ENCODE measurements at regions not wholly inside any gene's neighbourhood (a gene's known extent, or its start where the extent isn't known, plus 50 kb on each side); places are given as distances from the start of the nearest gene placed in this dataset.
A peak's percentile ranks its signal among the peaks of the same experiment; 100 is the strongest.

DNA sequence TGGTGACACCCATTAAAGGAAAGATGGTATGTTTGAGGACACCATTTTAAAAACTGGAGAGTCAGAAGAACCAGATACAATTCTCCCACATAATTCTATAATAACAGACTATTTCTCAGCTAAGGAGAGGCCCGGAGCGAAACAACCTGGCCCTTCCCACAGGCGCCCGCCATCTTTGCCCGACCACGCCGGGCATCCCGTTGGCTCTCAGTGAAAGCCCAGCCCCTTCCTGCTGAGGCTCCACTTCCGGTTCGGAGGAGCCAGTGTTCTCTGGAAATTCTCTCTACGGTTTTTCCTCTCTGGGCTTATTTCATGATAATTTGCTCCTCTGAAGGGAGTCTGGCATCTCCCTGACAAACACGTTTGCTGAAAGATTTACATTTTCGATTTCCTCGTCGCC, 175.7 kb downstream of the AXIN2 start:
- intact Hi-C loops (cut with micrococcal nuclease): no loop called here
- no peak for DNase-seq
- no peak for ATAC-seq

DNA sequence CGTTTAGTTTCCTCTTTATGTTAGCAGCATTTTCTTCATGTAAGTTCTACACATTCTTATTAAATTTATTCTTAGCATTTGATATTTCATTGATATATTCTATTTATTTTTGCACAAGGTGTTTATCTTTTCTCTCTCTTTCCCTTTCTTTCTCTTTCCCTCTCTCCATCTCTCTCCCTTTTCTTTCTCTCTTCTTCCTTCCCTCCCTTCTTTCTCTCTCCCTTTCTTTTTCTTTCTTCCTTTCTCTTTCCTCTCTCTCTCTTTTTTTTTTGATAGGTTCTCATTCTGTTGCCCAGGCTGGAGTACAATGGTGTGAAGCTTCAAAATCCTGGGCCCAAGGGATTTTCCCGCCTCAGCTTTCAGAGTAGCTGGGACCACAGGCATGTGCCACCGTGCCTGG, 176.4 kb downstream of the AXIN2 start:
- no peak for ATAC-seq
- DNase-seq: no peak
- intact Hi-C loops (cut with micrococcal nuclease): no loop called here

DNA sequence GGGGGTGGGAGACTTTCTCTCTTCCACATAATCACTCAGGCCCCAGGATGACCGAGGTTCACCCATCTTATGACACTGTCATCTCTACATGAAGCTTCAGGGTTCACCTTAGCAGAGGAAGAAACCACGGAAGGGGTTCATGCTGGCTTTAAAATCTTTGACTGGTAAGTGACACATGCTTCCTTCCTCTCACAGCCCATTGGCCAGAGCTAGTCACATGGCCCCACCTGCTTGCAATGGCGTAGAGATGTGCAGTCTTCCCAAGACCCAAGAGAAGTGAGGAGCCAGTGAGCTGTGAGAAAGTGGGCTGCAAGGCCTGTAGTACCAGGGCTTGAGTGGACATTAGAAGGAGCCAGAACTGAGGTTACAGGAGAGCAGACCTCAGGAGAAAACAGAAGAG, 180.3 kb downstream of the AXIN2 start:
- intact Hi-C loops (cut with micrococcal nuclease): no loop called here
- no peak for DNase-seq
- no peak for ATAC-seq

DNA sequence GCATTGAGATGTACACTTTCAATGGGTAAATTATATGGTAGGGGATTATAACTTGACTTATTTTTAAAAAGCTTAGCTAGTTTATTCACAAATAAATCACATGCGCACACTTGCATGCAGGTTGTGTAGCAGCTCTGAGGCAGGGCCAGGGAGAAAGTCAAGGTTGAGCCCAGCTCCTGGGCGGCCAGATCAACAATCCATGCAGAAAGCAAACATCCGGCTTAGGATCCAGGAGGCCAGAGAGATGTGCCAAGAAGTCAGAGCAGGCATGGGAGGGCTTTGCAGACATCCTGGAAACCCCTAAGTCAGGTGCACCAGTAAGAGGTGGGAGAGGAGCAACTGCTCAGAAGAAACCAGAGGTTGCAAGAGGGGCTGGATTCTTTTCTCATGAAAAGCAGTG, 186.5 kb downstream of the AXIN2 start:
- intact Hi-C loops (cut with micrococcal nuclease): no loop called here
- no peak for ATAC-seq
- no peak for DNase-seq

DNA sequence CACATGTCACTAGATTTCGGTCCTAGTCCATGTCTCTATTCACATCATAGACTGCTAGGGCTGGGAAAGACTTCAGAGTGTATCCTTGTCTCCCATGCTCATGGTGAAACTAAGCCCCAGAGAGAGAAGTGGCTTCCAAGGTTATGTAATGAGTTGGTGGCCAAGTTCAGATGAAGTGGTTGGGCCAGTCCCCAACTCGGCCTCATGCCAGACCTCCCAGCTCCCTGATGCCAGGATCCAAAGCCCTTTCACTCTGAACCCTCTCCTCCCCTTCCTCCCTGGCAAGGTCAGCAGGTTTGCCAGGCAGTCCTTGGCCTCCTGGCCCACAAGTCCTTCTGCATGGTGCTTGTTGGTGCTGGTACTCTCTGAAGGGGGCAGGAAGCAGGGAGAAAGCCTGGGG, 189.7 kb downstream of the AXIN2 start:
- intact Hi-C loops (cut with micrococcal nuclease): no loop called here
- DNase-seq: peak; percentile 73
- ATAC-seq: peak; percentile 82

DNA sequence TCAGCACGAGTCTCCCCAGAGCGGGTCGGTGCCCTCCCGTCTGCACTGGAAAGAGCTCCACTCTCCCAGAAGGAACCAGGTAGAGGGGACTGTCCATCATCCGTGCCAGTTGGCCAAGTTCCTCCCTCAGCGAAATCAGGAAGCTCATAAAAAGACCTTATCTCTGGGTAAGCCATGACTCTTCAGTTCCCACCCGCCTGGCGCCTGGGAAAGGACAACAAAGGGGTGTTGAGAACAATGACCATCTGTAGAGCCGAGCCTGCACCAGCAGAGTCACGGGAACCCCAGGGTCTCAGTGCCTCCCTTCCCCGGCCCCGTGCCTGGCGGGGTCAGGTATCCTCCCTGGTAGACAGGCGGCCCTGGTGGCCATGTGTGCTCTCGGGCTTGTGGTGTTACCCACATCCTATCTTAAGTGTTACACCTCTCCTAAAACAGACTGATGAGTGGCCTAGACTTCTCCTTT, 190.7 kb downstream of the AXIN2 start:
- ATAC-seq (no peak), DNase-seq (no peak)
- intact Hi-C loops (cut with micrococcal nuclease): no loop called here

DNA sequence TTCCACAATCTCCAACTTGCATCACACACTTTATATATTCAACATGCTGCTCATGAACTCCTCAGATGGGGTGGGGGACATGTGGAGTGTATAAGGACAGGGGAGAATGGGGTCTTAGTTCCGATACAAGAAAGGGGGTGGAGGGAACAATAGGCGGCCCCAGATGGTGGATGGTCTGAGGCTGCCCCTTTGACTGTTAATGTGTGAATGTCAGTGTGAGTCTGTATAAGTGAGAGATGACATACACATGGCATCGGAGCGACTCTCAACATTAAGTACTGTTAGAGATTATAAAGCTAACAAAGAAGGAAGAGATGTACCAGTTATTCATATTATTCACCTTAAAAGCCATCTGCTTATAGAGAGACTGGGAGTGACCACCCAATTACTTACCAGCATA, 193.1 kb downstream of the AXIN2 start:
- ATAC-seq (no peak), DNase-seq (no peak)
- intact Hi-C loops (cut with micrococcal nuclease): no loop called here

DNA sequence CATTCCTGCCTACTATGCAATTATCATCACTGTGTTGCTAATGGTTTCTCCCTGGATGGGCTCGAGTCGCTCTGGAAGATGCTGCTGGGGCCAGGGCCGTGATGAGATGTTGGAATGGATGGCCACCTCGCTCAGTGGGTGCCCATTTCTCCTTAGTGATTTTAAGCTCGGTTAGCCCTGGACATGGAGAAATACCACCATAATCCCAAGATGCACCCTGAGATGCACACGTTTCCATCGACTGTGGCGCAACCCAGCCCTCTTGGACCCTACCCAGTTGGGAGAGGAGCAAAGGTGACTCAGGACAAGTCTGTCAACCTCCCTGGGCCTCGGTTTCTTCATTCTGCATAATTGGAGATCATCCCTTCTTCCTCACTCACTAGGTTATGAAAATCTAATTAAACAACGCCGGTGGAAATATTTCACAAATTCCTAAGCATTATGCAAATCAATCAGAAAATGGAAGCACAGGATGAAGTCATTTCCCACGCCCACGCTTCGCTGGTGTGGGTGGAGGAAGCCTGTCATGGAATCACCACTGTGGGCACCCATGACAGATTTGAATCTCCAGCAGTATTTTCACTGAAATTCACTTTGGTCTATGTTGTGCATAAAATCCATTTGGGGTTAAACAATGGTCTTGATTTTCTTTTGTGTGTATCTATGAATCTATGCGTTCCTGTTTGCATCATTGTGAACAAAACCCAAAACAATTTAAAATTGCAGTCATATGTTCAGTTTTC, 195.2 kb downstream of the AXIN2 start:
- DNase-seq (no peak), ATAC-seq (no peak)
- intact Hi-C loops (cut with micrococcal nuclease): no loop called here

DNA sequence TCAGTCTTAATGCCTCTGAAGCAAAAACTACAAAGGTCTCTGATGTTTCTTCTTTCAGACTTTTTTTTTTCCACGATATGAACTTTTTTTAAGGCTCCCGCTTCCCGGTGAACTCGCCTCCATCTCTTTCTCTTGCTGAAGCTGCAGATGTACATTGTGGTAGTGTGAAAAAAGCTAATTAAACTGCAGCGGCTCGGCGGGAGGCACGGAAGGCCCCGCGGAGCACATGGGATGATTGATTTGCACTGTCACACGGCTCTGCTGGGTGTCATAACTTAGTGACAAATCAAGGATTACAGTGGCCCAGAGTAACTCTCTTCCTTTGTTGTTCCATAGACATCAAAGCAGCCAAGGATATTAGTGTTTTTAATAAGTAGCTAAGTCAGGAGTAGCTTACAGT, 196.3 kb downstream of the AXIN2 start:
- no peak for ATAC-seq
- DNase-seq: no peak
- intact Hi-C loops (cut with micrococcal nuclease): no loop called here

DNA sequence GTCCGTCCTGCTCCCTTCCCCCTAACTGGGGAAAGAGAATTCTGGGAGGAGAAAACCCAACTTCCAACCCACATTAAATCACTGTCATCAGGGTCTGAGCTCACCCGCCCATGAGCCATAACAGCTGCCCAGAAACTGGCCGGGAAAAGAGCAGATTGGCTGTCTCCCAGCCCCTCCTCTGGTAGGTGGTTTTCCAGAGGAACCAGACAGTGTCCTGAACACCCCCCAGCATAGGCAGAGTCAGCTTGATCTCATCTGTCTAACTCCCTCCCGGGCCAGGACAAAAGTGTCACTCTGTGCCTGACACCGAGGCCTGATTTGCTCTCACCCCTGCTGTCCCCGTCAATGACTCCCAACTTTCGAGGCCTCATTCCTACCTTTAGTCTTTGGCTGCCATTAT, 197.0 kb downstream of the AXIN2 start:
- no peak for ATAC-seq
- intact Hi-C loops (cut with micrococcal nuclease): no loop called here
- DNase-seq: no peak

DNA sequence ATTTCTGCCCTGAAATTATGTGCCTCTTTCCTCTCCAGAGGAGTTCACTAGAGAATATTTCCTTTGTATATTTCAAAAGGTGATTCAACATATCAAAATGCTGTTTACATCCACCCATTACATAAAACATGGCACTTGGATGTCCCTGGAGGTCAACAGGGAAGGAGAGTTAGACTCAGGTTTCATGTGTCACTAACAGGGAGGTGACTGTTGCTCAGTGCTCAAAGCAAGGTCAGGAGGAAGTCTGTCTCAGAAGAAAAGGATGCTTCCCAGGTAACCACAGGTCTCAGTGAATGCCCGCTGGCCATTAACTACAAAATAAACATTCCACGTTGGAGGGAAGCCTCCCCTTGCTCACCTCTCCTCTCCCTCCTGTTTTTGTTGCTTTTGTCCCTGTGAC, 198.6 kb downstream of the AXIN2 start:
- ATAC-seq (no peak), DNase-seq (no peak)
- intact Hi-C loops (cut with micrococcal nuclease): no loop called here

DNA sequence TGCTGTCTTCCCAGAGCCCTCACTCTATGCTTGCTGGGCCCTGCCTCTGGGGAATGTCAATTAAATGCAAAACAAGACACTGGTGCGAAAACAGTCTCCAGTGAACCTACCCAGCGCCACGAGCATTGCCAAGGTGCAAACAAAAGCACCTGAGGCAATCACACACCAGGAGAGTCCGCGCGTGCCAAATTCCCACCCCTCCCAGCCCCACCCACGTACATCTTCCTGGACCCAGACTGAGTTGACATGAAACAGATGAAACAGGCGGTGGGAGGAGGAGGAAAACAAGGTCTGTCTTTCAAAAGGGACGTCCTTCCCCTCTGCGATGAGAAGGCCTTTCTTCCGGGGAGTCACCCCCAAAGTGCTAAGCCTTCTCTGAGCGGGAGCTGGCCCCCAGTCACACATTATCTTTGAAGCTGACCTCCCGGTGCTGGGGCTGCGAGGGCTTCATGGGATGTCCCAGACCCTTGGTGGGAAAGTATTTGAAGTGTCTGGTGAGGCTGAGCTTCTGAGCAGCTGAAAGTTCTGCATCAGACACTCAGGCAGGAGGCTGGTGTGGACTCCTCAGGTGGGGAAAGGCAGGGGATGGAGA, 200.4 kb downstream of the AXIN2 start:
- ATAC-seq: no peak
- intact Hi-C loops (cut with micrococcal nuclease): no loop called here
- no peak for DNase-seq

DNA sequence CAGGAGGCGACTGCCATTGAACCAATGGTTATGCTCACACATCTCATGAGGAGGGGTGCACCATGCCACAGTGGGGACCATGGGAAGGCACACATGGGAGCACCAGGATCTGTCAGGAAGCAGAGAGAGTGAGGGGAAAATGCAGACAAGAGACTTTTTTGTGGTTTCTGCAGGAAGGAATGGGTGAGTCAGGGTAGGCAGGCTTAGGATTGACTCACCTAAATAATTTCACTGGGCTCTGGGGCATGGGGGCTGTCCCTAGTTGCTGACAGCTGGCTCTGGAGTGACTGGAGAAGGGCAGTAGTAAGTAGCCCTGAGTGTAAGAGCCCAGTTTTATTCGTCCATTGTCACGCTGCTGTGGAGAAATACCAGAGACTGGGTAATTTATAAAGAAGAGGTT, 202.4 kb downstream of the AXIN2 start:
- DNase-seq (no peak), ATAC-seq (no peak)
- intact Hi-C loops (cut with micrococcal nuclease): no loop called here

DNA sequence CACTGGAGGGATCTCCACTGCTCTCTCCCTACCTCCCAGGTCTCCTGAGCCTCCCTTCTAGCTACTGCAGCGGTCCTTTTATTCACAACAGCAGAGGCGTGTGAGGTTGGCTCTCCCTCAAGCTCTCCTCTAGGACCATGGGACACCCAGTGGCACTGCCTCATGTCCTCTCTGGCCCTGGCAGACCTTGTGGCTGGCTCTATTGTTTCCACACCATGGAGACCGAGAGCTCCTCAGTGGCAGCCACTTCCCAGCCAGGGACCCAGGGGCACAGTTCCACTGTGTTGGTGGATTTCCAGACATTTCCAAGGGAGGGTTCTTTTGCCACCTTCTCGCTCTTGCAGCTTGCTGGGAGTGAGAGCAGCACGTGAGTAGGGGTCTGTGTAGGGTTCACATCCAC, 204.9 kb downstream of the AXIN2 start:
- intact Hi-C loops (cut with micrococcal nuclease): no loop called here
- ATAC-seq: no peak
- no peak for DNase-seq

DNA sequence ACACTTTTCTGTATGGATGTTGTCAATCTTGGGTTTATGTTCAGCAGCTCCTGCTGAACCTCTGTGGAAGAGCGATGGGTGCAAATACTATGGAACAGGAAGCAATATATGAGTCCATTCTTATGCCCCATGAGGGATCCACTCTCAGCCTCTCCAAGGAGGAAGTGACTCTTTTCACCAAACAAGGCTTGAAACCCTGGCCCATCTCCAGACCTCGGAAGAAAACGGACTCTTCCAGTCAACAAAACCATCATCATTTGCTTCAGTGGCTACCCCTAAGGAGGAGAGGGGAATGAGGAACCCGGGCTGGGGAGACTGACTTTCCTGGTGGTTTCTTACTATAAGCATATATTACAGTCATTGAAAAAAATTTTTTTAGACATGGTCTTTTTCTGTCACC, 206.2 kb downstream of the AXIN2 start:
- ATAC-seq: no peak
- DNase-seq: no peak
- intact Hi-C loops (cut with micrococcal nuclease): no loop called here

DNA sequence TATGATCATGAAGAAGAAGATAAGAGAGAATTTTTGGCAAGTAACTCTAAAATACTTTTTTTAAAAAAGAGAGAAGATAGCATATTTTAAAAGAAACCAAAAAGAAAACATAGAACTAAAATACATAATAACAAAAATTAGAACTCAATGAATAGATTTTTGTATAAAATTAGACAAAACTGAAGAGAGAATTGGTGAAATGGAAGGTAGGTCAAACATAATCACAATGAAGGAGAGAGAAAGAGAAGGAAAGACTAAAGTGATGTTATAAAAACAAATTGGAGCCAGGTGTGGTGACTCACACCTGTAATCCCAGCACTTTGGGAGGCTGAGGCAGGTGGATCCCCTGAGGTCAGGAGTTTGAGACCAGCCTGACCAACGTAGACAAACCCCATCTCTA, 211.5 kb downstream of the AXIN2 start:
- DNase-seq (no peak), ATAC-seq (no peak)
- intact Hi-C loops (cut with micrococcal nuclease): loop anchor here (10.0 kb wide), 1 partner anchor 45 kb away; no protein-coding TSS in a partner anchor

DNA sequence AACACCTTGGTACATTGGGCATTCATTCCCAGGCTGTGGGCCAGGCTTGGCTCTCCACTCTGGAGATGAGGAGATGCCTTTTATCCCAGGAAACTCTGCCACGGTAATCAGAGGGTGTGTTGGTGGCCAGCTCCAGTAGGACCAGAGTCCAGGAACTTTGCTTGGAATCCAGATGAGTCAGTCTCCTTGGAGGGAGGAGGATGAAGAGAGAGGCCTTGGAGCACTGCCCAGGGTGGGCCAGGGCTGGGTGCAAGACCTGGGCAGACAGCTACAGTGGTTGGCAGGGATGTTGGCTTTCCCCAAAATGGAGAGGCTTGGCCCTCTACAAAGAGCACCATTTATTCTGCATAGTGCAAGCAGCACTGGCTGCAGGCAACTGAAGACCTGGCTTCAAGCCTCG, 209.0 kb downstream of the RGS9 start:
- intact Hi-C loops (cut with micrococcal nuclease): loop anchor here (10.0 kb wide), 1 partner anchor 49 kb away; no protein-coding TSS in a partner anchor
- no peak for ATAC-seq
- DNase-seq: no peak

DNA sequence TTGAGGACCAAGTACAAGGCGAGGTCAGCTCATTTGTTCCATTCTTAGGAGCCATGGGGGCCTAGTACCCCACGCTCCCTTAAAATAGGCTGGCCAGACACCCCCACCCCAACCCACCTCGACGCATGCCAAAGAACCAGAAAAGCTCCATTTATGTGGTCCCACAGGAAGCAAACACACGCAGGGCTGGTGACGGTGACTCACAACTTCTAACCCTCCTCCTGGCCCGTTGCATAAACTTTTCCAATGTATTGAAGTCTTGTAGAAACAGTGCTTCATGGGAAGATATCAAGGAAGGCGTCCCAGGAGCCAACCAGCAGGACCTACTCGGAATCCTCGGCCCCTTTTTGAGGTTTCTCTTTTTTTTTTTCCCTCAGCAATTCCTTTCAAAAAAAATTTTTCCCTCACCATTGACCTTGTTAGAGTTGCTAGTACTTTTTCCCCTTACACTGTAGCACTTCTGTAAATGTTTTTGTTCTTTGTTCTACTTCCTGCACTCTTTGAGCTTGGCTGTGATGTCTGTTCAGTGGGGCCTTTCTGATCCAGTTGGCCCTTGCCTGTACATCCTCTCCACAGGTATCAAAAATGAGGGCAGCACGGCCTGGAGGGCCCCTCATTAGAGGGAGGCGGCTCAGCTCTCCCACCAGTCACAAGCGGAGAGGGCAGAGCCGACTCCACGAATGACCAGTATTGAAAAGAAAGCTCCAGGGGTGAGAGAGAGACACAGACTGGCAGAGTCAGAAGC, 208.3 kb downstream of the RGS9 start:
- intact Hi-C loops (cut with micrococcal nuclease): loop anchor here (10.0 kb wide), 1 partner anchor 49 kb away; no protein-coding TSS in a partner anchor
- ATAC-seq (no peak), DNase-seq (no peak)

DNA sequence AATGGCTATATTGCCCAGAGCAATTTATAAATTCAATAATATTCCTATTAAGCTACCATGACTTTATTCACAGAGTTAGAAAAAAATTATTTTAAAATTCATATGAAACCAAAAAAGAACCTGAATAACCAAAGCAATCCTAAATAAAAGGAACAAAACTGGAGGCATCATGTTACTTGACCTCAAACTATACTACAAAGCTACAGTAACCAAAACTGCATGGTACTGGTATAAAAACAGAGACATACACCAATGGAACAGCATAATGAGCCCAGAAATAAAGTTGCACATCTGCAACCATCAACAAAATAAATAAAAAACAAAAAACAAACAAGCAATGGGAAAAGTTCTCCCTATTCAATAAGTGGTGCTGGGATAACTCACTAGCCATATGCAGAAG, 203.2 kb downstream of the RGS9 start:
- DNase-seq (no peak), ATAC-seq (no peak)
- intact Hi-C loops (cut with micrococcal nuclease): loop anchor here (10.0 kb wide), 1 partner anchor 54 kb away; no protein-coding TSS in a partner anchor

DNA sequence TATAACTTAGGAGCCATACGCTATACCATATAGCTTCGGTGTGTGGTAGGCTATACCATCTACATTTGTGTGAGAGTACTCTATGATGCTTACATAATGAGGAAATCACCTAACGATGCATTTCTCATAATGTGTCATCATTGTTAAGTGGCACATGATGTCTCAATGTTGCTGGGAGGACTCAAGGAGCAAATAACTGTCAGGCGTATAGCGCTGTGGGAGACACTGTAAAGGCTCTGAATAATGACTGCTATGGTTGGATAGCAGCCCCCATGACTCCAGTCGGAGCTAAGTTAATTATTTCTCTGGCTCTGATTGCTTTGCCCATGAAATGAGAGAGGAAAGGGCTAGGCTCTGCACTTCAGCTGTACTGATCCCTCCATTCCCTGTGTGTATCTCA, 197.2 kb downstream of the RGS9 start:
- intact Hi-C loops (cut with micrococcal nuclease): no loop called here
- ATAC-seq: no peak
- DNase-seq: no peak

Data from left ventricle myocardium superior (tissue), 1 donor.